ENCODE measurements at regions not wholly inside any gene's neighbourhood (a gene's known extent, or its start where the extent isn't known, plus 50 kb on each side); places are given as distances from the start of the nearest gene placed in this dataset.

- TF ChIP-seq EZH2 (IDR thresholded peaks at IDR 0.05; ENCODE audit: insufficient read depth, poor library complexity, severe bottlenecking) (no peak), EZH2phosphoT487 (IDR thresholded peaks at IDR 0.05; ENCODE audit: insufficient read depth, low read depth) (no peak)
Measured at GRCh38 chr4:163758032-163758431, 263.5 kb downstream of the TMA16 start.

Data from GM23248 (cell line).